ENCODE measurements at regions not wholly inside any gene's neighbourhood (a gene's known extent, or its start where the extent isn't known, plus 50 kb on each side); places are given as distances from the start of the nearest gene placed in this dataset.
A peak's percentile ranks its signal among the peaks of the same experiment; 100 is the strongest.

DNA sequence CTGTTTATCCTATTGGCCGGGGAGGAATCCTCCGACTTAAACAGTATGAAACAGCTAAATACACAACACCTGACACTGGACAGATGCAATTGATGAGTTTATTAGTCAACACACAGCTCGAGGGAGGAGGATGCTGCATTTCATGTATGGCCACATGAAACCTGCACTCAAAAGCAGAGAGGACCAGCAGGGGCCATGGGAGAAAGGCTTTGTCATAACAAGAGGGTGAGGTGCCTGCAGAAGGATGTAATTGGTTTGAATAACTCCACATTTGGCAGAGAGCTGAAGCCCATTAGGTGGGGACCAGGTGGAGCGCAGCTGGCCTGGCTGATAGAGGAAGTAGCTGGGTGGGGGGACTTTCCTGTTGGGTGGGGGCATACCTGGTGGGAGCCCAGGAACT, 599.1 kb downstream of the PTPRU start:
- Histone ChIP-seq H3K4me1 (no peaks in the 10 kb centered on the region), H3K4me3 (no peak overlapping the region), H3K27ac (no peak overlapping the region), H3K27me3 (no peaks in the 10 kb centered on the region), H3K36me3 (no peaks in the 10 kb centered on the region), H3K9me3 (no peaks in the 10 kb centered on the region)
- intact Hi-C loops (cut with DNase I) = no loop called here
- DNase-seq (ENCODE audit: low spot score in 2 of 2) = peak in 1 of 2 donors; percentile 22
- TF ChIP-seq, protein P1, sequence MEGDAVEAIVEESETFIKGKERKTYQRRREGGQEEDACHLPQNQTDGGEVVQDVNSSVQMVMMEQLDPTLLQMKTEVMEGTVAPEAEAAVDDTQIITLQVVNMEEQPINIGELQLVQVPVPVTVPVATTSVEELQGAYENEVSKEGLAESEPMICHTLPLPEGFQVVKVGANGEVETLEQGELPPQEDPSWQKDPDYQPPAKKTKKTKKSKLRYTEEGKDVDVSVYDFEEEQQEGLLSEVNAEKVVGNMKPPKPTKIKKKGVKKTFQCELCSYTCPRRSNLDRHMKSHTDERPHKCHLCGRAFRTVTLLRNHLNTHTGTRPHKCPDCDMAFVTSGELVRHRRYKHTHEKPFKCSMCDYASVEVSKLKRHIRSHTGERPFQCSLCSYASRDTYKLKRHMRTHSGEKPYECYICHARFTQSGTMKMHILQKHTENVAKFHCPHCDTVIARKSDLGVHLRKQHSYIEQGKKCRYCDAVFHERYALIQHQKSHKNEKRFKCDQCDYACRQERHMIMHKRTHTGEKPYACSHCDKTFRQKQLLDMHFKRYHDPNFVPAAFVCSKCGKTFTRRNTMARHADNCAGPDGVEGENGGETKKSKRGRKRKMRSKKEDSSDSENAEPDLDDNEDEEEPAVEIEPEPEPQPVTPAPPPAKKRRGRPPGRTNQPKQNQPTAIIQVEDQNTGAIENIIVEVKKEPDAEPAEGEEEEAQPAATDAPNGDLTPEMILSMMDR (IDR thresholded peaks at IDR 0.05) = no peak

DNA sequence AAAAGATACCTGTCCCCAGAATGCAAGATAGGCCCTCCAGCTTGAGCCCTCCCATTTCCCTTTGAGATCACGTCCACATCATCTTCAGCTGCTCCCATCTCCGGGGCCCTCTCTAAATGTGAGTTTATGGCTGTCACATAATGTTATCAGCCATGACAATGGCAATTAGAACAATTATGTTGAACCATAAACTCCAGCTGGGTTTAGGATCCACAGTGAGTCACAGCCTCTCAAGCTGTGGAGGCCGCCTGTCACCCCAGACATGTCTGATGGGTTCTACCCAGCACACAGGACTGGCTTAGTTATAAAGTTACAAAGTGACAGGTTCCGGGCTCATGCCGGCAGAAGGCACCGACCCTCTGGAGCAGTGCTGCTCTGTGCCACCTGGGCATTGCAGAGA, 597.3 kb downstream of the PTPRU start:
- H3K36me3 ChIP-seq = no peaks in the 10 kb centered on the region
- H3K27ac ChIP-seq = no peak overlapping the region
- no peaks in the 10 kb centered on the region for H3K4me1 ChIP-seq
- intact Hi-C loops (cut with DNase I) = no loop called here
- DNase-seq (ENCODE audit: low spot score in 2 of 2) = peak in 1 of 2 donors; percentile 42
- no peak overlapping the region for H3K4me3 ChIP-seq
- H3K27me3 ChIP-seq = no peaks in the 10 kb centered on the region
- TF ChIP-seq, protein P1 (IDR thresholded peaks at IDR 0.05) = no peak
- H3K9me3 ChIP-seq = no peaks in the 10 kb centered on the region

DNA sequence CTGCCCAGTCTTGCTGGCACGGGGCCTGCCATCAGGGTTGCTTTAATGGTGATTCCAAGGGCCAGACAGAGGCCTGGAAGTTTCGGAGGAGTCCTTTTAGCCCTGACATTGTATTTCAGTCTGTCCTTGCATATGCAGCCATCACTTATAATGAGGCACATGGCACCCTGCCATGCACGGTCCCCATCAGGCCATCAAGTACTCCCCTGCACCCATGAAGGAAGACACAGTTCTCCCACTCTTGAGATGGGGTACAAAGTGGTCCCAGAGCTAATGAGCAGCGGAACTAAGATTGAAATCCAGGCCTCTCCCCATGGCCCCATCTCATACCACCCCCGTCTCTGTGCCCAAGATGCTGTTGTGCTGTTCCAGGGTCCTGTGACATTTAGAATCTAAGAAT, 596.6 kb downstream of the PTPRU start:
- peak in 1 of 2 donors; percentile 28 for DNase-seq (ENCODE audit: low spot score in 2 of 2)
- H3K4me3 ChIP-seq = no peak overlapping the region
- H3K27me3 ChIP-seq = no peaks in the 10 kb centered on the region
- no peak overlapping the region for H3K27ac ChIP-seq
- intact Hi-C loops (cut with DNase I) = no loop called here
- H3K36me3 ChIP-seq = no peaks in the 10 kb centered on the region
- no peaks in the 10 kb centered on the region for H3K4me1 ChIP-seq
- TF ChIP-seq, protein P1 (IDR thresholded peaks at IDR 0.05) = no peak
- no peaks in the 10 kb centered on the region for H3K9me3 ChIP-seq

DNA sequence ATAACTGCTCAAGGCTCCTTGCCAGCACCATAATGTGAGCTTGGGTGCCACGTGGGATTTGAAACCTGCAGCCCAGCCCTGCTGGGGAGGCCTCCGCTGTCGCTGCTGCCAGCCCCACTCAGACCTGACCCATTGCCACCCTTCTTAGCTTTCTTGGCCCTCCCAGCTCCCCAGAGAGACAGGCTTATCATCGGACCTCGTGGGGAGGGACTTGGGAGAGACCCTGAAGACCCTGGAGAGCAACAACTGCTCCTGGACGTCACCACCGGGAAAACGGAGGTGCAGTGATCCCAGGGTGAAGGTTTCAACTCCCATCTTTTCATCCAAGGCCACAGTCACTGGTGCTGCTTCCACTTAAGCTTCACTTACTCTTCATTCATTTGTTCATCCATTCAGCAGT, 596.1 kb downstream of the PTPRU start:
- TF ChIP-seq, protein P1 (IDR thresholded peaks at IDR 0.05) = no peak
- no peak overlapping the region for H3K4me3 ChIP-seq
- no peaks in the 10 kb centered on the region for H3K36me3 ChIP-seq

DNA sequence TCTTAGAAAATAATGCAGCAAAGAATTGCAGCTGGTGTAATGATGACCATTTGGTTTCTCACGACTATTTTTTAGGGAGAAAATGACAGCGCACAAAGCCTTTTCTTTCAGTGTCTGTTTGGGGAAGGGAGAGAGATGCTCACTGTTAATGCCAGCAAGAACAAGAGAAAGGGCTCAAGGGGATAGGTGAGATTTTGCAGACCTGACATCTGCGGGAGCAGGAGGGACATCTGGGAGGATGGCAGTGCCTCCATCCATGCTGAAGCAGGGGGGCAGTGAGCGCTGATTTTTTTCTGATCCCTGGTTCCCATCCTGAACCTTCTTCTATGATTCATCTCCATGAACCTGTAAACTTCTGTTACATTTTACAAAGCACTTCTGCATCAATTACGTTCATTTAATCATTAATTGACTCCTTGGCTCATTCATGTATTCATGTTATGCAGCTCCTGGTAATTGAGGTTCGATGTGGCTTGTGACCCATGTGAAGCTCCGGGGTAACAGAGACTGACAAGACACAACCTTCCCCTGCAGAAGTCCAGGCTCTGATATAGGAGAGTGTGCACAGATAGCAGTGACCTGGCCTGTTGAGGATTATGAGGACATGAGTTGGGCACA, 595.3 kb downstream of the PTPRU start:
- no peaks in the 10 kb centered on the region for H3K9me3 ChIP-seq
- no peaks in the 10 kb centered on the region for H3K36me3 ChIP-seq
- peak in 1 of 2 donors; percentile 25 for DNase-seq (ENCODE audit: low spot score in 2 of 2)
- H3K27me3 ChIP-seq = no peaks in the 10 kb centered on the region
- no peak overlapping the region for H3K4me3 ChIP-seq
- intact Hi-C loops (cut with DNase I) = no loop called here
- H3K27ac ChIP-seq = no peak overlapping the region
- TF ChIP-seq, protein P1 (IDR thresholded peaks at IDR 0.05) = no peak
- no peaks in the 10 kb centered on the region for H3K4me1 ChIP-seq

More for the DNA sequence above, 596.1 kb downstream of the PTPRU start:
- no peaks in the 10 kb centered on the region for H3K4me1 ChIP-seq
- no peak overlapping the region for H3K27ac ChIP-seq
- intact Hi-C loops (cut with DNase I) = no loop called here
- peak in 1 of 2 donors; percentile 37 for DNase-seq (ENCODE audit: low spot score in 2 of 2)
- H3K27me3 ChIP-seq = no peaks in the 10 kb centered on the region
- no peaks in the 10 kb centered on the region for H3K9me3 ChIP-seq

DNA sequence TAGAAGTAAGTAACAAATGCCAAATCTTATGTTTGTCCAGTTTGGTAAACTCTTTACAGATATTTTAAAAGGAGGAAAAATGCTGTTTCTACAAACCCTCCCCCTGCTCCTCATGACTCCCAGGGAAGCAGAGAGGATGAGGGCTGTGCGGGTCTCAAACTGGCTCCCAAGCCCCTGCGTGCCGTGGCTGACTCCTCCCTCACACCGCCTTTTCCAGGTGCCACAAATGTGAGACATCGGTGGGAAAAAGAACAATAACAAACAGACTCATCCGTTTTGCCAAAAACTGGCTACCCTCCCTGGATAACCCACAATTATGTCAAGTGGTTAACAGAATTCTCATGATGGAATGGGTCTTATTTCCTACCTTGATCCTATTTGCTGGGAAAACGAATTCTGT, 594.6 kb downstream of the PTPRU start:
- intact Hi-C loops (cut with DNase I) = no loop called here
- Histone ChIP-seq H3K36me3 (no peaks in the 10 kb centered on the region), H3K27ac (no peak overlapping the region), H3K4me1 (no peaks in the 10 kb centered on the region), H3K27me3 (no peaks in the 10 kb centered on the region), H3K4me3 (no peak overlapping the region), H3K9me3 (no peaks in the 10 kb centered on the region)
- TF ChIP-seq, protein P1 (IDR thresholded peaks at IDR 0.05) = no peak
- DNase-seq (ENCODE audit: low spot score in 2 of 2) = no peak
